ENCODE measurements at regions not wholly inside any gene's neighbourhood (a gene's known extent, or its start where the extent isn't known, plus 50 kb on each side); places are given as distances from the start of the nearest gene placed in this dataset.

DNA sequence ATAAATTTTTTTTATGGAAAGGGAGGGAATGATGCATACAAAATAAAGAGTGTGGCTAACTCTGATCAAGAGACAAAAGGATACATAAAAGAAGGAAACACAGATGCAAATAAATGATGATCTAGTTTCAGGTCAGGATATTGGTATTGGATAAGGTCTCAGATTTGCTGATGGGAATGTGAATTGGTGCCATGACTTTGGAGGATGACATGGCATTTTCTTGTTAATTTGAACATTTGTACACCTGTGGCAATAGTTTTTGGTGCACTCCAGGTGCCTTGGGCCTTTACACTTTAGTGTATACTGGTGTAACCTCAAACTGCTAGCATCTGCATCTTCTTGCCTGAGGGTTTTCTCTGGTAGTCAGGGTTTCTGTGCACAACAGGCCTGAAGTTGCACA lies 279.3 kb downstream of the TMEM121 start:
- TF ChIP-seq POLR2A (IDR thresholded peaks at IDR 0.05; ENCODE audit: low read length) (no peak), EP300 (IDR thresholded peaks at IDR 0.05) (no peak)
- TF ChIP-seq, protein P1, sequence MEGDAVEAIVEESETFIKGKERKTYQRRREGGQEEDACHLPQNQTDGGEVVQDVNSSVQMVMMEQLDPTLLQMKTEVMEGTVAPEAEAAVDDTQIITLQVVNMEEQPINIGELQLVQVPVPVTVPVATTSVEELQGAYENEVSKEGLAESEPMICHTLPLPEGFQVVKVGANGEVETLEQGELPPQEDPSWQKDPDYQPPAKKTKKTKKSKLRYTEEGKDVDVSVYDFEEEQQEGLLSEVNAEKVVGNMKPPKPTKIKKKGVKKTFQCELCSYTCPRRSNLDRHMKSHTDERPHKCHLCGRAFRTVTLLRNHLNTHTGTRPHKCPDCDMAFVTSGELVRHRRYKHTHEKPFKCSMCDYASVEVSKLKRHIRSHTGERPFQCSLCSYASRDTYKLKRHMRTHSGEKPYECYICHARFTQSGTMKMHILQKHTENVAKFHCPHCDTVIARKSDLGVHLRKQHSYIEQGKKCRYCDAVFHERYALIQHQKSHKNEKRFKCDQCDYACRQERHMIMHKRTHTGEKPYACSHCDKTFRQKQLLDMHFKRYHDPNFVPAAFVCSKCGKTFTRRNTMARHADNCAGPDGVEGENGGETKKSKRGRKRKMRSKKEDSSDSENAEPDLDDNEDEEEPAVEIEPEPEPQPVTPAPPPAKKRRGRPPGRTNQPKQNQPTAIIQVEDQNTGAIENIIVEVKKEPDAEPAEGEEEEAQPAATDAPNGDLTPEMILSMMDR (IDR thresholded peaks at IDR 0.05), result no peak
- TF ChIP-seq, protein P2, sequence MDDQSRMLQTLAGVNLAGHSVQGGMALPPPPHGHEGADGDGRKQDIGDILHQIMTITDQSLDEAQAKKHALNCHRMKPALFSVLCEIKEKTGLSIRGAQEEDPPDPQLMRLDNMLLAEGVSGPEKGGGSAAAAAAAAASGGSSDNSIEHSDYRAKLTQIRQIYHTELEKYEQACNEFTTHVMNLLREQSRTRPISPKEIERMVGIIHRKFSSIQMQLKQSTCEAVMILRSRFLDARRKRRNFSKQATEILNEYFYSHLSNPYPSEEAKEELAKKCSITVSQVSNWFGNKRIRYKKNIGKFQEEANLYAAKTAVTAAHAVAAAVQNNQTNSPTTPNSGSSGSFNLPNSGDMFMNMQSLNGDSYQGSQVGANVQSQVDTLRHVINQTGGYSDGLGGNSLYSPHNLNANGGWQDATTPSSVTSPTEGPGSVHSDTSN (IDR thresholded peaks at IDR 0.05), result no peak
